ENCODE measurements at regions not wholly inside any gene's neighbourhood (a gene's known extent, or its start where the extent isn't known, plus 50 kb on each side); places are given as distances from the start of the nearest gene placed in this dataset.

GRCh38 chr6:130314271-130314670, 51.5 kb upstream of the TMEM200A start:
- H3K4me3 ChIP-seq (ENCODE audit: low read depth, low read length), result no peak overlapping the region
- no peak for TF ChIP-seq CTCF (conservative IDR thresholded peaks at IDR 0.05; ENCODE audit: low read depth, low read length)
- no peak for DNase-seq (ENCODE audit: low read depth)

- no peak for DNase-seq (ENCODE audit: low read depth)
- TF ChIP-seq CTCF (conservative IDR thresholded peaks at IDR 0.05; ENCODE audit: low read depth, low read length), result peak; percentile 15
- no peak overlapping the region for H3K4me3 ChIP-seq (ENCODE audit: low read depth, low read length)
Measured at GRCh38 chr6:130313206-130313605, 52.6 kb upstream of the TMEM200A start.

GRCh38 chr6:130309028-130309427, 56.8 kb upstream of the TMEM200A start:
- no peak for TF ChIP-seq CTCF (conservative IDR thresholded peaks at IDR 0.05; ENCODE audit: low read depth, low read length)
- no peak for DNase-seq (ENCODE audit: low read depth)

GRCh38 chr6:130307752-130308361, 58.0 kb upstream of the TMEM200A start:
- no peak for DNase-seq (ENCODE audit: low read depth)
- H3K4me3 ChIP-seq (ENCODE audit: low read depth, low read length), result no peak overlapping the region
- no peak for TF ChIP-seq CTCF (conservative IDR thresholded peaks at IDR 0.05; ENCODE audit: low read depth, low read length)

More at GRCh38 chr6:130309028-130309427, 56.8 kb upstream of the TMEM200A start:
- no peak overlapping the region for H3K4me3 ChIP-seq (ENCODE audit: low read depth, low read length)

GRCh38 chr6:130306377-130306776, 59.4 kb upstream of the TMEM200A start:
- DNase-seq (ENCODE audit: low read depth), result no peak
- no peak for TF ChIP-seq CTCF (conservative IDR thresholded peaks at IDR 0.05; ENCODE audit: low read depth, low read length)
- H3K4me3 ChIP-seq (ENCODE audit: low read depth, low read length), result no peak overlapping the region

GRCh38 chr6:130303431-130303830, 62.4 kb upstream of the TMEM200A start:
- DNase-seq (ENCODE audit: low read depth), result no peak
- no peak for TF ChIP-seq CTCF (conservative IDR thresholded peaks at IDR 0.05; ENCODE audit: low read depth, low read length)

GRCh38 chr6:130298258-130298657, 67.6 kb upstream of the TMEM200A start:
- H3K4me3 ChIP-seq (ENCODE audit: low read depth, low read length), result no peak overlapping the region
- TF ChIP-seq CTCF (conservative IDR thresholded peaks at IDR 0.05; ENCODE audit: low read depth, low read length), result no peak
- no peak for DNase-seq (ENCODE audit: low read depth)

More at GRCh38 chr6:130303431-130303830, 62.4 kb upstream of the TMEM200A start:
- H3K4me3 ChIP-seq (ENCODE audit: low read depth, low read length), result no peak overlapping the region
